ENCODE measurements at regions not wholly inside any gene's neighbourhood (a gene's known extent, or its start where the extent isn't known, plus 50 kb on each side); places are given as distances from the start of the nearest gene placed in this dataset.

GRCh38 chr3:28590860-28591259, 242.2 kb upstream of the AZI2 start:
- TF ChIP-seq POLR2A (IDR thresholded peaks at IDR 0.05; ENCODE audit: borderline replicate concordance, extremely low read depth, insufficient read depth, insufficient read length) = no peak
- TF ChIP-seq FOSL1 (IDR thresholded peaks at IDR 0.05; ENCODE audit: low read depth) = no peak
- no peak for TF ChIP-seq ZFX (IDR thresholded peaks at IDR 0.05)
- TF ChIP-seq YY1 (IDR thresholded peaks at IDR 0.05; ENCODE audit: extremely low read depth, insufficient replicate concordance, low read depth, low read length) = no peak
- TF ChIP-seq, protein P1, sequence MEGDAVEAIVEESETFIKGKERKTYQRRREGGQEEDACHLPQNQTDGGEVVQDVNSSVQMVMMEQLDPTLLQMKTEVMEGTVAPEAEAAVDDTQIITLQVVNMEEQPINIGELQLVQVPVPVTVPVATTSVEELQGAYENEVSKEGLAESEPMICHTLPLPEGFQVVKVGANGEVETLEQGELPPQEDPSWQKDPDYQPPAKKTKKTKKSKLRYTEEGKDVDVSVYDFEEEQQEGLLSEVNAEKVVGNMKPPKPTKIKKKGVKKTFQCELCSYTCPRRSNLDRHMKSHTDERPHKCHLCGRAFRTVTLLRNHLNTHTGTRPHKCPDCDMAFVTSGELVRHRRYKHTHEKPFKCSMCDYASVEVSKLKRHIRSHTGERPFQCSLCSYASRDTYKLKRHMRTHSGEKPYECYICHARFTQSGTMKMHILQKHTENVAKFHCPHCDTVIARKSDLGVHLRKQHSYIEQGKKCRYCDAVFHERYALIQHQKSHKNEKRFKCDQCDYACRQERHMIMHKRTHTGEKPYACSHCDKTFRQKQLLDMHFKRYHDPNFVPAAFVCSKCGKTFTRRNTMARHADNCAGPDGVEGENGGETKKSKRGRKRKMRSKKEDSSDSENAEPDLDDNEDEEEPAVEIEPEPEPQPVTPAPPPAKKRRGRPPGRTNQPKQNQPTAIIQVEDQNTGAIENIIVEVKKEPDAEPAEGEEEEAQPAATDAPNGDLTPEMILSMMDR (IDR thresholded peaks at IDR 0.05 in 2 of 3, conservative IDR thresholded peaks at IDR 0.05 in 1 of 3; ENCODE audit: borderline replicate concordance in 1 of 3, insufficient read depth in 1 of 3, low read depth in 2 of 3, low read length in 2 of 3) = no peak
- TF ChIP-seq POLR2AphosphoS5 (IDR thresholded peaks at IDR 0.05; ENCODE audit: low read depth, low read length) = no peak
- TF ChIP-seq, protein P2, sequence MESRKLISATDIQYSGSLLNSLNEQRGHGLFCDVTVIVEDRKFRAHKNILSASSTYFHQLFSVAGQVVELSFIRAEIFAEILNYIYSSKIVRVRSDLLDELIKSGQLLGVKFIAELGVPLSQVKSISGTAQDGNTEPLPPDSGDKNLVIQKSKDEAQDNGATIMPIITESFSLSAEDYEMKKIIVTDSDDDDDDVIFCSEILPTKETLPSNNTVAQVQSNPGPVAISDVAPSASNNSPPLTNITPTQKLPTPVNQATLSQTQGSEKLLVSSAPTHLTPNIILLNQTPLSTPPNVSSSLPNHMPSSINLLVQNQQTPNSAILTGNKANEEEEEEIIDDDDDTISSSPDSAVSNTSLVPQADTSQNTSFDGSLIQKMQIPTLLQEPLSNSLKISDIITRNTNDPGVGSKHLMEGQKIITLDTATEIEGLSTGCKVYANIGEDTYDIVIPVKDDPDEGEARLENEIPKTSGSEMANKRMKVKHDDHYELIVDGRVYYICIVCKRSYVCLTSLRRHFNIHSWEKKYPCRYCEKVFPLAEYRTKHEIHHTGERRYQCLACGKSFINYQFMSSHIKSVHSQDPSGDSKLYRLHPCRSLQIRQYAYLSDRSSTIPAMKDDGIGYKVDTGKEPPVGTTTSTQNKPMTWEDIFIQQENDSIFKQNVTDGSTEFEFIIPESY (IDR thresholded peaks at IDR 0.05; ENCODE audit: extremely low read depth, insufficient replicate concordance, low read length) = no peak
- no peak for TF ChIP-seq JUND (IDR thresholded peaks at IDR 0.05)
- no peak for TF ChIP-seq SIN3A (IDR thresholded peaks at IDR 0.05; ENCODE audit: low read depth)
- no peak for TF ChIP-seq RAD21 (IDR thresholded peaks at IDR 0.05; ENCODE audit: low read depth)
- no peak for TF ChIP-seq MAX (IDR thresholded peaks at IDR 0.05)
- TF ChIP-seq ZNF274 (IDR thresholded peaks at IDR 0.05; ENCODE audit: low read depth, low read length) = no peak
- no peak for TF ChIP-seq ELF1 (IDR thresholded peaks at IDR 0.05; ENCODE audit: borderline replicate concordance, low read depth)
- no peak for TF ChIP-seq REST (IDR thresholded peaks at IDR 0.05; ENCODE audit: low read depth)
- no peak for TF ChIP-seq TCF7L2 (IDR thresholded peaks at IDR 0.05; ENCODE audit: borderline replicate concordance, extremely low read depth, insufficient read depth, insufficient read length)
- no peak for TF ChIP-seq EZH2phosphoT487 (IDR thresholded peaks at IDR 0.05; ENCODE audit: borderline replicate concordance)
- TF ChIP-seq CEBPB (IDR thresholded peaks at IDR 0.05; ENCODE audit: low read depth) = no peak
- no peak for TF ChIP-seq EGR1 (IDR thresholded peaks at IDR 0.05; ENCODE audit: low read depth)
- TF ChIP-seq EZH2 (IDR thresholded peaks at IDR 0.05) = no peak
- no peak overlapping the region for H3K4me3 ChIP-seq (replicated peaks in 1 of 2; ENCODE audit: low read depth in 1 of 2, low read length in 2 of 2)
- no peak for DNase-seq (ENCODE audit: low read depth, low spot score)

More at GRCh38 chr3:28590860-28591259, 242.2 kb upstream of the AZI2 start:
- Histone ChIP-seq H3K9me3 (ENCODE audit: control insufficient read depth in 1 of 2, insufficient read depth in 1 of 2, low read depth in 1 of 2, low read length in 2 of 2) (no peaks in the 10 kb centered on the region), H3K4me1 (ENCODE audit: control insufficient read depth in 1 of 2, insufficient read depth in 2 of 2, low read length in 2 of 2) (no peaks in the 10 kb centered on the region), H3K9ac (ENCODE audit: low read length) (no peak overlapping the region), H3K9me2 (ENCODE audit: insufficient read depth) (no peaks in the 10 kb centered on the region), H3K36me3 (ENCODE audit: control insufficient read depth in 1 of 2, insufficient read depth in 2 of 2, low read length in 2 of 2) (no peaks in the 10 kb centered on the region), H3K27ac (ENCODE audit: low read depth, low read length) (no peak overlapping the region), H3K27me3 (ENCODE audit: insufficient read depth, low read length) (peaks cover 8% of the 10 kb centered on the region; the same call in 1 of the 2 replicates), H4K20me1 (ENCODE audit: insufficient read depth) (no peaks in the 10 kb centered on the region), H3K4me2 (ENCODE audit: low read length) (no peak overlapping the region), H3K79me2 (ENCODE audit: insufficient read depth, low read length) (no peaks in the 10 kb centered on the region), H2AFZ (ENCODE audit: low read depth, low read length, poor library complexity, severe bottlenecking) (no peak overlapping the region)
- ChIA-PET RAD21 (ENCODE audit: low non-redundant PET in 1 of 2, low total read pairs in 2 of 2, uncharacterized antibody in 2 of 2, unreplicated experiment in 2 of 2) (no interaction called here), CTCF (no interaction called here), POLR2A (no interaction called here)
- no TSS peak for BruUV-seq (replicated peaks)
- ATAC-seq = no peak
- intact Hi-C loops (cut with micrococcal nuclease) = no loop called here

All from HCT116 (cell line).